HCT116 (cell line): ENCODE measurements at regions not wholly inside any gene's neighbourhood (a gene's known extent, or its start where the extent isn't known, plus 50 kb on each side); places are given as distances from the start of the nearest gene placed in this dataset.

Experiments used
- ATAC-seq: fragments of 200-7000 bp; cut with Tn5 transposase; 2 replicates; pipeline ENCODE4 v1.9.1; 2020; ENCODE audit warnings: mild to moderate bottlenecking, moderate library complexity
- BruUV-seq: library from RNA; stranded (reverse); fragments of 400-500 nt; replicated peaks from 2 replicates; lab custom pipeline; 2021; lab: Mats Ljungman, UMichigan
- CTCF ChIA-PET: fragments of 300-600 bp; sonication (Branson Sonifier 250); formaldehyde crosslinking; loops from one replicate; lab custom pipeline; 2021; ENCODE audit warnings: antibody characterized with exemption; lab: Charles Lee
- POLR2A ChIA-PET: fragments of 300-600, 350-600 bp; sonication (Branson Sonifier 250); formaldehyde crosslinking; loops from one replicate; lab custom pipeline; 2021; ENCODE audit warnings: antibody characterized with exemption; lab: Charles Lee
- RAD21 ChIA-PET, 2 experiments: fragments of 300-600 bp; sonication (Branson Sonifier 250); formaldehyde crosslinking; loops; one replicate each; lab custom pipeline; 2023; ENCODE audit warnings: low total read pairs in 2 of 2; ENCODE audit not compliant: uncharacterized antibody in 2 of 2, unreplicated experiment in 2 of 2, low non-redundant PET in 1 of 2; lab: Charles Lee
- DNase-seq: peaks from one replicate; pipeline ENCODE4 v3.0.0-alpha.2; 2010; ENCODE audit warnings: low read depth, low spot score
- H2AFZ ChIP-seq: fragments of 200-600 bp; shearing (Covaris generic), sonication (generic); 2 replicates; pipeline ENCODE4 v1.6.1; 2017; ENCODE audit warnings: low read depth, mixed run types, mixed read lengths, antibody characterized with exemption, low read length; ENCODE audit not compliant: poor library complexity, severe bottlenecking
- H3K27ac ChIP-seq: 2 replicates; pipeline ENCODE4 v1.5.1; 2012; ENCODE audit warnings: low read depth, low read length
- H3K27me3 ChIP-seq: fragments of 200-600 bp; sonication (generic); 2 replicates; pipeline ENCODE4 v1.6.1; 2016; ENCODE audit warnings: mixed run types, low read length, mixed read lengths; ENCODE audit not compliant: insufficient read depth
- H3K36me3 ChIP-seq, 2 experiments: fragments of 200-500 bp in 1 of 2; fragments of 200-600 bp in 1 of 2; sonication (Bioruptor generic) in 1 of 2; sonication (generic) in 1 of 2; 2 replicates each; pipeline versions ENCODE4 v1.5.1 to v1.6.1; 2014 to 2016; ENCODE audit warnings: low read length in 2 of 2, inconsistent platforms in 1 of 2, mixed read lengths in 1 of 2, mixed run types in 1 of 2; ENCODE audit not compliant: insufficient read depth in 2 of 2, control insufficient read depth in 1 of 2
- H3K4me1 ChIP-seq, 2 experiments: fragments of 200-600 bp in 1 of 2; sonication (generic) in 1 of 2; 2 replicates each; pipeline versions ENCODE4 v1.5.1 to v1.6.1; 2012 to 2017; ENCODE audit warnings: low read length in 2 of 2, inconsistent platforms in 1 of 2, mild to moderate bottlenecking in 1 of 2, mixed read lengths in 1 of 2, mixed run types in 1 of 2, moderate library complexity in 1 of 2; ENCODE audit not compliant: insufficient read depth in 2 of 2, control insufficient read depth in 1 of 2
- H3K4me2 ChIP-seq: fragments of 200-600 bp; sonication (generic); 2 replicates; pipeline ENCODE4 v1.6.1; 2017; ENCODE audit warnings: mixed run types, low read length, mixed read lengths
- H3K4me3 ChIP-seq, 2 experiments: fragments of 200-600 bp in 1 of 2; sonication (generic) in 1 of 2; replicated peaks in 1 of 2; 2 replicates each; pipeline ENCODE4 v1.5.1; 2011 to 2016; ENCODE audit warnings: low read length in 2 of 2, control low read depth in 1 of 2, low read depth in 1 of 2, mild to moderate bottlenecking in 1 of 2, mixed read lengths in 1 of 2, mixed run types in 1 of 2
- H3K79me2 ChIP-seq: fragments of 200-600 bp; sonication (generic); 2 replicates; pipeline ENCODE4 v1.6.1; 2017; ENCODE audit warnings: mild to moderate bottlenecking, mixed run types, low read length, moderate library complexity, mixed read lengths; ENCODE audit not compliant: insufficient read depth
- H3K9ac ChIP-seq: fragments of 200-600 bp; sonication (generic); 2 replicates; pipeline ENCODE4 v1.6.1; 2016; ENCODE audit warnings: low read length, mixed read lengths
- H3K9me2 ChIP-seq: fragments of 200-600 bp; sonication (generic), shearing (Covaris generic); 2 replicates; pipeline ENCODE4 v1.6.1; 2017; ENCODE audit warnings: mixed run types, mild to moderate bottlenecking, moderate library complexity; ENCODE audit not compliant: insufficient read depth
- H3K9me3 ChIP-seq, 2 experiments: fragments of 200-500 bp in 1 of 2; fragments of 200-600 bp in 1 of 2; sonication (Bioruptor generic) in 1 of 2; sonication (generic) in 1 of 2; 2 replicates each; pipeline ENCODE4 v1.6.1; 2014 to 2017; ENCODE audit warnings: low read length in 2 of 2, mixed read lengths in 2 of 2, inconsistent platforms in 1 of 2, low read depth in 1 of 2, mild to moderate bottlenecking in 1 of 2, mixed run types in 1 of 2, moderate library complexity in 1 of 2; ENCODE audit not compliant: control insufficient read depth in 1 of 2, insufficient read depth in 1 of 2
- H4K20me1 ChIP-seq: fragments of 200-600 bp; sonication (generic), shearing (Covaris generic); 2 replicates; pipeline ENCODE4 v1.6.1; 2017; ENCODE audit warnings: mixed run types, mild to moderate bottlenecking, moderate library complexity; ENCODE audit not compliant: insufficient read depth
- ATF3 ChIP-seq: IDR thresholded peaks from 2 replicates; pipeline ENCODE4 v1.6.1; 2012
- CBX3 ChIP-seq: IDR thresholded peaks from 2 replicates; pipeline ENCODE4 v1.6.1; 2012; ENCODE audit warnings: low read depth
- CEBPB ChIP-seq: IDR thresholded peaks from 2 replicates; pipeline ENCODE4 v1.6.1; 2012; ENCODE audit warnings: low read depth
- CTCF ChIP-seq, 3 experiments: fragments of 200-600 bp in 1 of 3; sonication (generic) in 1 of 3; IDR thresholded peaks in 2 of 3; conservative IDR thresholded peaks in 1 of 3; 2 replicates each; pipeline ENCODE4 v1.5.1; 2012 to 2017; ENCODE audit warnings: low read depth in 2 of 3, low read length in 2 of 3, antibody characterized with exemption in 1 of 3, borderline replicate concordance in 1 of 3, control low read depth in 1 of 3, mild to moderate bottlenecking in 1 of 3, mixed read lengths in 1 of 3, mixed run types in 1 of 3, moderate library complexity in 1 of 3; ENCODE audit not compliant: insufficient read depth in 1 of 3
- ELF1 ChIP-seq: IDR thresholded peaks from 2 replicates; pipeline ENCODE4 v1.6.1; 2012; ENCODE audit warnings: low read depth, borderline replicate concordance
- RAD21 ChIP-seq: IDR thresholded peaks from 2 replicates; pipeline ENCODE4 v1.6.1; 2012; ENCODE audit warnings: low read depth, mild to moderate bottlenecking
- SP1 ChIP-seq: IDR thresholded peaks from 2 replicates; pipeline ENCODE4 v1.6.1; 2012; ENCODE audit warnings: low read depth
- YY1 ChIP-seq: IDR thresholded peaks from 2 replicates; pipeline ENCODE4 v1.6.1; 2011; ENCODE audit warnings: low read length, low read depth, moderate library complexity, mild to moderate bottlenecking; ENCODE audit not compliant: insufficient replicate concordance; ENCODE audit errors: extremely low read depth
- ZBTB33 ChIP-seq: IDR thresholded peaks from 2 replicates; pipeline ENCODE4 v1.6.1; 2011; ENCODE audit warnings: mild to moderate bottlenecking, low read length, moderate library complexity; ENCODE audit not compliant: insufficient replicate concordance; ENCODE audit errors: extremely low read depth
- ZNF274 ChIP-seq: fragments of 200-500 bp; sonication (Bioruptor generic); IDR thresholded peaks from 2 replicates; pipeline ENCODE4 v1.6.1; 2014; ENCODE audit warnings: mild to moderate bottlenecking, low read depth, low read length, inconsistent platforms
- intact Hi-C: fragments of 100-400 bp; cut with micrococcal nuclease; formaldehyde crosslinking; loops from 2 replicates; pipeline ENCODE4 v1.10.0; 2022

- CTCF ChIA-PET: interaction anchor here (1.1 kb wide), 1 partner anchor 338 kb away, joined by 6 read pairs; no protein-coding TSS in a partner anchor
- Histone ChIP-seq H3K9me3 (no peaks in the 10 kb centered on the region), H3K36me3 (no peaks in the 10 kb centered on the region), H3K79me2 (no peaks in the 10 kb centered on the region), H3K4me3 (no peak overlapping the region), H4K20me1 (no peaks in the 10 kb centered on the region), H3K4me2 (no peak overlapping the region), H3K27ac (no peak overlapping the region), H3K9me2 (no peaks in the 10 kb centered on the region), H3K27me3 (no peaks in the 10 kb centered on the region), H3K9ac (no peak overlapping the region), H3K4me1 (no peaks in the 10 kb centered on the region), H2AFZ (peak overlapping the region; percentile 10)
- TF ChIP-seq CBX3 (no peak), CEBPB (no peak), ZNF274 (no peak), SP1 (no peak), RAD21 (no peak)
- POLR2A ChIA-PET: no interaction called here
- BruUV-seq: no TSS peak
- no peak for DNase-seq
- RAD21 ChIA-PET: no interaction called here
- intact Hi-C loops: loop anchor here (2.0 to 10.0 kb wide), 2 partner anchors 451 to 717 kb away; partner anchors contain the start of gene SPRY1
- ATAC-seq: no peak
Measured at GRCh38 chr4:124111411-124111810, 601.1 kb downstream of the ANKRD50 start.

GRCh38 chr4:124111922-124112321 lies 600.6 kb downstream of the ANKRD50 start:
- ATAC-seq (peak; percentile 74; the same call in 1 of the 2 replicates), DNase-seq (peak; percentile 59)
- POLR2A ChIA-PET: no interaction called here
- Histone ChIP-seq H3K9me2 (no peaks in the 10 kb centered on the region), H4K20me1 (no peaks in the 10 kb centered on the region), H3K36me3 (no peaks in the 10 kb centered on the region), H3K9ac (no peak overlapping the region), H2AFZ (peak overlapping the region; percentile 10), H3K4me1 (no peaks in the 10 kb centered on the region), H3K4me2 (no peak overlapping the region), H3K79me2 (no peaks in the 10 kb centered on the region), H3K9me3 (no peaks in the 10 kb centered on the region), H3K27me3 (no peaks in the 10 kb centered on the region), H3K4me3 (no peak overlapping the region), H3K27ac (no peak overlapping the region)
- TF ChIP-seq ELF1: no peak
- no peak for TF ChIP-seq ATF3
- TF ChIP-seq RAD21: peak; percentile 89
- no peak for TF ChIP-seq ZBTB33
- no peak for TF ChIP-seq YY1
- TF ChIP-seq CTCF (IDR thresholded peaks at IDR 0.05 in 2 of 3, conservative IDR thresholded peaks at IDR 0.05 in 1 of 3; ENCODE audit: borderline replicate concordance in 1 of 3, insufficient read depth in 1 of 3, low read depth in 2 of 3, low read length in 2 of 3): peak; percentile 44 to 77 (median 73); a peak in 5 of 6 replicates
- intact Hi-C loops: loop anchor here (1.0 to 10.0 kb wide), 5 partner anchors 339 to 1009 kb away; partner anchors contain the start of gene SPRY1
- RAD21 ChIA-PET: no interaction called here
- CTCF ChIA-PET: interaction anchor here (1.1 kb wide), 1 partner anchor 339 kb away, joined by 6 read pairs; no protein-coding TSS in a partner anchor
- no TSS peak for BruUV-seq
